AG04450 (cell line): ENCODE measurements at regions not wholly inside any gene's neighbourhood (a gene's known extent, or its start where the extent isn't known, plus 50 kb on each side); places are given as distances from the start of the nearest gene placed in this dataset.

Experiments used
- CTCF ChIA-PET: fragments of 300-600, 350-600 bp; formaldehyde crosslinking; extraction: SDS; loops from one replicate; lab custom pipeline; 2022; ENCODE audit warnings: antibody characterized with exemption, inconsistent platforms; lab: Charles Lee
- POLR2A ChIA-PET: fragments of 350-600 bp; formaldehyde crosslinking; extraction: SDS; loops from one replicate; lab custom pipeline; 2021; ENCODE audit warnings: antibody characterized with exemption, inconsistent platforms; lab: Yijun Ruan, JAX
- DNase-seq: peaks from one replicate; pipeline ENCODE4 v3.0.0-alpha.2; 2011; ENCODE audit warnings: low read depth, low spot score
- H3K27ac ChIP-seq: one replicate; pipeline ENCODE4 v1.5.1; 2012; ENCODE audit warnings: low read depth, low read length, control low read depth
- H3K27me3 ChIP-seq: one replicate; pipeline ENCODE4 v1.6.0; 2012; ENCODE audit warnings: low read length; ENCODE audit not compliant: control insufficient read depth, insufficient read depth
- H3K4me3 ChIP-seq: 2 replicates; pipeline ENCODE4 v1.5.1; 2011; ENCODE audit warnings: mild to moderate bottlenecking, low read depth, low read length, control low read depth
- H3K9me3 ChIP-seq: 2 replicates; pipeline ENCODE4 v1.5.1; 2012; ENCODE audit warnings: low read length; ENCODE audit not compliant: control insufficient read depth, insufficient read depth
- CTCF ChIP-seq: IDR thresholded peaks from 2 replicates; pipeline ENCODE4 v1.5.1; 2011; ENCODE audit warnings: low read depth, low read length, control low read depth, inconsistent platforms

- POLR2A ChIA-PET = interaction anchor here (0.7 to 2.3 kb wide), 4 partner anchors 11 to 124 kb away, joined by 3 to 11 read pairs (median 6); no protein-coding TSS in a partner anchor
- no peaks in the 10 kb centered on the region; the same call in 1 of the 2 replicates for H3K9me3 ChIP-seq
- DNase-seq = no peak
Observed at GRCh38 chr3:159761848-159762635, 226.6 kb upstream of the IL12A start.

GRCh38 chr3:159763011-159763601, 225.5 kb upstream of the IL12A start:
- peak; percentile 61 for DNase-seq
- Histone ChIP-seq H3K9me3 (no peaks in the 10 kb centered on the region; the same call in 1 of the 2 replicates), H3K27me3 (no peaks in the 10 kb centered on the region), H3K27ac (peak overlapping the region; percentile 91), H3K4me3 (peak overlapping the region; percentile 75)
- TF ChIP-seq CTCF = no peak
- ChIA-PET POLR2A (interaction anchor here (1.0 to 2.4 kb wide), 6 partner anchors 12 to 125 kb away, joined by 4 to 20 read pairs (median 9); no protein-coding TSS in a partner anchor), CTCF (interaction anchor here (1.0 to 1.5 kb wide), 2 partner anchors 42 to 43 kb away, joined by 3 to 5 read pairs; no protein-coding TSS in a partner anchor)

More at GRCh38 chr3:159761848-159762635, 226.6 kb upstream of the IL12A start:
- no peaks in the 10 kb centered on the region for H3K27me3 ChIP-seq
- peak overlapping the region; percentile 11 for H3K27ac ChIP-seq
- H3K4me3 ChIP-seq = peak overlapping the region; percentile 75; the same call in 1 of the 2 replicates
- no peak for TF ChIP-seq CTCF
- CTCF ChIA-PET = interaction anchor here (0.8 to 1.5 kb wide), 2 partner anchors 27 to 43 kb away, joined by 5 read pairs; no protein-coding TSS in a partner anchor

GRCh38 chr3:159763602-159764489, 224.8 kb upstream of the IL12A start:
- H3K4me3 ChIP-seq = peak overlapping the region; percentile 75
- peak; percentile 54 for DNase-seq
- ChIA-PET POLR2A (interaction anchor here (0.6 to 2.4 kb wide), 10 partner anchors 11 to 184 kb away, joined by 3 to 20 read pairs (median 4); no protein-coding TSS in a partner anchor), CTCF (interaction anchor here (1.0 to 1.2 kb wide), 2 partner anchors 42 to 177 kb away, joined by 3 read pairs; no protein-coding TSS in a partner anchor)
- TF ChIP-seq CTCF = peak; percentile 25
- no peaks in the 10 kb centered on the region; the same call in 1 of the 2 replicates for H3K9me3 ChIP-seq
- H3K27ac ChIP-seq = peak overlapping the region; percentile 95
- no peaks in the 10 kb centered on the region for H3K27me3 ChIP-seq

- no peaks in the 10 kb centered on the region; the same call in 1 of the 2 replicates for H3K9me3 ChIP-seq
- no peak for DNase-seq
- TF ChIP-seq CTCF = no peak
- no peaks in the 10 kb centered on the region for H3K27me3 ChIP-seq
- H3K4me3 ChIP-seq = peak overlapping the region; percentile 68
- ChIA-PET POLR2A (interaction anchor here (0.6 to 2.4 kb wide), 7 partner anchors 11 to 183 kb away, joined by 3 to 20 read pairs (median 4); no protein-coding TSS in a partner anchor), CTCF (interaction anchor here (1.2 to 5.0 kb wide), 3 partner anchors 20 to 178 kb away, joined by 3 to 56 read pairs (median 47); no protein-coding TSS in a partner anchor)
- H3K27ac ChIP-seq = peak overlapping the region; percentile 95
Observed at GRCh38 chr3:159764490-159765029, 224.1 kb upstream of the IL12A start.
